Colon (tissue), 2 donors: ENCODE measurements at regions not wholly inside any gene's neighbourhood (a gene's known extent, or its start where the extent isn't known, plus 50 kb on each side); places are given as distances from the start of the nearest gene placed in this dataset.

ENCODE experiments used
- FAIRE-seq: peaks from 2 replicates; lab custom pipeline; 2012; peaks lifted over from hg19 to GRCh38; lab: Jason Lieb, UNC
- donor health status: control.
- donor health status: control.

DNA sequence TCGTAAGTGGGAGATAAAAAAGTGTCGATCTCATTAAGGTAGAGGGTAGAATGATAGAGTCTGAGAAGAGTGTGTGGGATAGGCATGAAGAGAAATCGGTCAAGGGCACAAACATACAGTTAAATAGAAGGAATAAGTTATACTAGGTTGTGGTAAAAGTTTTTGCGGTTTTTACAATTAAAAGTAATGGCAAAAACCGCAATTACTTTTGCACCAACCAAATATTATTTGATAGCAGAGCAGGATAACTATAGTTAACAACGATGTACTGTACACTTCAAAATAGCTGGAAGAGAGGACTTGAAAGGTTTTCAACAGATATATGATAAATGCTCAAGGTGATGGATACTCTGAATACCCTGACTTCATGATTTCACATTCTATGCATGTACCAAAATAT is 135.8 kb upstream of the CDH12 start:
- FAIRE-seq = no peak

- FAIRE-seq = no peak
Observed at GRCh38 chr5:22986281-22986680, 133.1 kb upstream of the CDH12 start.

DNA sequence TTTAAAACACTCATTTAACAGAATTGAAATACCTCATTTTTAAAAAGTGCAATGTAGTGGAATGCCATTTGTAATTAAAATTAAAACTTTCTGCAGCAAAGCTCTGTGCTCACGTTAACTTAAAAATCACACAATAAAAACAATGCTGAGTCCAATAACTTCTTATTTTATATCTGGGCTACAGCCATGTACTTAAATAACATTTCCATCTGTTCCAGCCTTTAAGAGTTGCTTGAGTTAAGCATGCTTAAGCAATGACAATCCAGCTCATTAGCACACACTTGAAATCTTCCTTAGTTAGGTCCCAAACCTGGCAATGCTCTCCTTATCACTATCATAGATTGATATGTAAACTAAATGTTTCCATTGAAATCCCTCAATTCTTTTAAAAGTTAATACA is 132.3 kb upstream of the CDH12 start:
- FAIRE-seq = no peak

GRCh38 chr5:22970956-22971618 is 117.9 kb upstream of the CDH12 start:
- no peak for FAIRE-seq

GRCh38 chr5:22970491-22970890 is 117.3 kb upstream of the CDH12 start:
- no peak for FAIRE-seq

- no peak for FAIRE-seq
Observed at GRCh38 chr5:22968386-22968785, 115.2 kb upstream of the CDH12 start.

DNA sequence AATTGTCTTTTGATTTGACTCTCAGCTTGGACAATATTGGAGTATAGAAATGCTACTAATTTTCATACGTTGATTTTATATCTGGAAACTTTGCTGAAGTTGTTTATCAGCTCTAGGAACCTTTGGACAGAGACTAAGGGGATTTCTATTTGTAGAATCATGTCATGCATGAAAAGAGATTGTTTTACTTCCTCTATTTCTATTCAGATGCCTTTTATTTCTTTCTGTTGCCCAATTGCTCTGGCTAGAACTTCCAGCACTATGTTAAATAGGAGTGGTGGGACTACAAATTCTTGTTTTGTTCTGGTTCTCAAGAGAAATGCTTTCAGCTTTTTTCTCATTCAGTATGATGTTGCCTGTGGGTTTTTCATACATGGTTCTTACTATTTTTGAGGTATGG is 112.8 kb upstream of the CDH12 start:
- no peak for FAIRE-seq

DNA sequence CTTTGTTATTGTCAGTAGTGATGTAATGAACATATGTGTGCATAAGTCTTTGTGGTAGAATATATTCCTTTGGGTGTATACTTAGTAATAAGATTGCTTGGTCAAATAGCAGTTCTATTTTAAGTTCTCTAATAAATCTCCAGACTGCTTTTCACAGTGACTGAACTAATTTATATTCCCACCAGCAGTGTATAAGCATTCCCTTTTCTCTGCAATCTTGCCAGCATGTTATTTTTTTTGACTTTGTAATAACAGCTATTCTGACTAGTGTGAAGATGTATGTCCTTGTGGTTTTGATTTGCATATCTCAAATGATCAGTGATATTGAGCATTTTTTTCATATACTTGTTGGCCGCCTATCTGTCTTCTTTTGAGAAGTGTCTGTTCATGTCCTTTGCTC is 111.5 kb upstream of the CDH12 start:
- no peak for FAIRE-seq

DNA sequence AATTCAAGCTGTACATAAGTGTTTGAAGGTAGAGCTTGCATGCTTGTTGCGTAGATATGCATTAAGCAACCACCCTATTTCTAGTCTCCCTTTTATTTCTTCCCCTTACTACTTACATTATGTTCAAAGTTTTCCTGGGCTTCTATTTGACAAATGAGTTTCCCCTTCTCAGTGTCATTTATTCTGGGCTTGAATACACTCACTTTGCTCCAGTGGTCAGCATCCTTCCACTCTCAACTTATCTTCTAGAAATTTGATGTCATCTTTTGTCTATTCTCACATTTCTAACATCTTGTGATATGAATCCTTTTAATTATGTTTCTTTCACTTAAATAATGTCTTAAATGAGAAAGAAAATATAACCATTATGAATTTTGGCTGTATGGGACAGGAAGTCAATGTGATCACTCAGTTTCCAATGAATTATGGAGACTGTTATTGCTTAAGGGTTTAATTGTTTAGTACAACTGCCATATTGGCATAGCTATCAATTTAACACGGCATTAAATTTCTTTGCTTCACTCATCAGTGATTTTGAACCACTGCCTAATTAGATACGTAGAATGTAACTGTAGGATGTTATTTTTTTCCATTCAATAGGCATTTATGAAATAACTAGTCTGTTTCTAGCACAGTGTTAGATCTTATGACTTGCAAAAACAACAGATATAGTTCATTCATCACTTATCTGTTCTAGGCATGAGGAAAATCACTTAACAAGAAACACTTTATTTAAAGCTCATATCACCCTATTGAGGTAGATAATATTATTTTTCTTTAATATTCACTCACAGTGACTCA is 105.5 kb upstream of the CDH12 start:
- FAIRE-seq = no peak

DNA sequence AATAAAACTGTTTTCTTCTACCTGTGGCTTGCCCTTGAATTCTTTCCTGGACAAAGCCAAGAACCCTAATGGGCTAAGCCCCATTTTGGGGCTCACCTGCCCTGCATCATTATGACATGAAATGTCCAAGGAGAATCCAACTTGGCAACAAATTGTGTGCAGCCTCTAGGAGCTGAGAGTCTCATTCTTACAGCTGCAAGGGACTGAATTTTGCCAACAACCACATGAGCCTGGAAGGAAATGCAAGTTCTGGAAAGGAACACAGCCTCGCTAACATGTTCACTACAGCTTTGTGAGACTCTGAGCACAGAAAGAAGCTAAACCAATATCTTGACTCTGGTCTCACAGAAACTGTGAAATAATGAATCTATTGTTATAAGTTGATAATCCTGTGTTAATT is 94.8 kb upstream of the CDH12 start:
- no peak for FAIRE-seq

GRCh38 chr5:22938362-22938761 is 85.2 kb upstream of the CDH12 start:
- FAIRE-seq = peak; percentile 57

GRCh38 chr5:22928821-22929482 is 75.8 kb upstream of the CDH12 start:
- no peak for FAIRE-seq

DNA sequence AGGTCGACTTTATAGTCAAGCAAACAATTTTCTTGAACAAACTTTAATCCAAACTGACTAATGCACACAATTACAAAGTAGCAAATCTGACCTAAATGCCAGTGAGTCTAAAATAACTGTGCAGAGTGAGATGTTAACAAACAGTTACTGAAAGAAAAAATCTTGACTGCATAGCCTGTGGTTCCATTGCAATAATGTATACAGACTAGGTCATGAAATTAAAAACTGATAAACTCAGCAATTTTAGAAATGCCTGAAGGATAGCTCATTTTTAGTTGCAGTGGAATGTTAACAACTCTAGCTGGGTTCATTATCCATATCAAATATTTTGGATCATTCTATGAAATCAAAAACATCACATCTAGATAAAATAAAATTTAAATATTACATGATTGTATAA is 73.4 kb upstream of the CDH12 start:
- no peak for FAIRE-seq

DNA sequence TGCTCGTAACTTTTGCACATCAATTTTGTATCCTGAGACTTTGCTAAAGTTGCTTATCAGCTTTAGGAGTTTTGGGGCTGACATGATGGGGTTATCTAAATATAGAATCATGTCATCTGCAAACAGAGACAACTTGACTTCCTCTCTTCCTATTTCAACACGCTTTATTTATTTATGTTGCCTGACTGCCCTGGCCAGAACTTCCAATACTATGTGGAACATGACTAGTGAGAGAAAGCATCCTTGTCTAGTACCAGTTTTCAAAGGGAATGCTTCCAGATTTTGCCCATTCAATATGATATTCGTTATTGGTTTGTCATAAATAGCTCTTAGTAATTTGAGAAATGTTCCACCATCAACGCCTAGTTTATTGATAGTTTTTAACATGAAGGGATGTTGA is 65.4 kb upstream of the CDH12 start:
- no peak for FAIRE-seq

DNA sequence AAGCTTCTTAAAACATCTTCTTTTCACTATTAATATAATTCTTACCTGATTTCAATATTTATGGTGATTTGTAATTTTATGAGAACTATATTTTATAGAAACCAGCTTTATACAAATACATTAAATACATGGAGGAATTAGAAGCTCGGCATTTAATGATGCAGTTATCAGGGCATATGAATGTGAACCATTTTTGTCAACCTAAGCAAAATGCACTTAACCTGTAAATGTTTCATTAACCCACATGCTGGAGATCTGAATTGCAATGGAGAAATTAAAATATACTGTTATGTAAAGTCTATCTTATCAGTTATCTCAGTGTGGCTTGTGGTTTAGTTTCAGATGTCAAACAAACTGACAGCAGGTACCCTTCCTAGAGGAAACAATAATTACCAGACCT is 63.2 kb upstream of the CDH12 start:
- FAIRE-seq = no peak

DNA sequence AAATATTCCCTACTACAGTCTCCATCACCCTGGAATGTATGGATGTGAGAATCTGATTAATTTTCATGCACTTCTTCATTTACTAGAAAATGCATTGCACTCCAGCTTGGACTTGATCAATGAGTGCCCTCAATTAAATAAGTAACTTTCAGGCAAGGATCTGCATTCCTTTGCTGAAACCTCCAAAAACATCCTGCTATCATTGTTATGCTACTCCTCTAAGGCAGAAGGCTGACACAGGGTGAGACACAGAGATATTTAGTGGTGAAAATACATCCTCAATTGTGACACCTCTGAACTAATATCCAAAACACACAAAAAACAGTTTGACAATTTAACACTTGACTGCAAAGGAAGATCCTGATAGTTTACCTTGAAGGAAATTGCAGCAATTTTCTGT is 57.9 kb upstream of the CDH12 start:
- FAIRE-seq = no peak

DNA sequence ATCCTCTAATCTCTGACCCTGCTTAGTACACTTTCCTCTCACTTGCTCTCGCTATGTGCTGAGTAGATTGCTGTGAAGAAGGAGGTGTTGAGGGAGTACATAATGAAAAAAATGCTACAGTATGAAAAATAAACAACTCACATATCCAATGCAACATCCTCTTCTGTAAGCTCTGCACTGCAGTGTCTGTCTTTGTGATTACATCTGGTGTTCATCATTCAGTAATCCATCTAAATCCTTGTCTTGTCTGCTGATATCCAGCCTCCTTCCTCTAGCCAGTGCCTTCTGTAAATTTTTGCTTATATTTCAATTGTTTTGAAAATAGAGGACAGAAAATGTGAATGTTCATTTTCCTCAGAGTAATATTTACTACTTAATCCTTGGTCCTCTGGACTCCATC is 57.4 kb upstream of the CDH12 start:
- no peak for FAIRE-seq

- FAIRE-seq = no peak
Observed at GRCh38 chr5:22908586-22908985, 55.4 kb upstream of the CDH12 start.

- no peak for FAIRE-seq
Observed at GRCh38 chr5:22908129-22908528, 55.0 kb upstream of the CDH12 start.
